Cardiac septum (tissue), 1 donor: ENCODE measurements at regions not wholly inside any gene's neighbourhood (a gene's known extent, or its start where the extent isn't known, plus 50 kb on each side); places are given as distances from the start of the nearest gene placed in this dataset.

Source experiments
- DNase-seq: peaks from one replicate; pipeline ENCODE4 v3.0.0-alpha.2; 2020; ENCODE audit warnings: low spot score
- intact Hi-C: fragments of 100-400 bp; cut with DNase I; formaldehyde crosslinking; loops from one replicate; pipeline ENCODE4 v1.14.0; 2022
- donor health status: DM: no; HTN: no; CAD: no.

DNA sequence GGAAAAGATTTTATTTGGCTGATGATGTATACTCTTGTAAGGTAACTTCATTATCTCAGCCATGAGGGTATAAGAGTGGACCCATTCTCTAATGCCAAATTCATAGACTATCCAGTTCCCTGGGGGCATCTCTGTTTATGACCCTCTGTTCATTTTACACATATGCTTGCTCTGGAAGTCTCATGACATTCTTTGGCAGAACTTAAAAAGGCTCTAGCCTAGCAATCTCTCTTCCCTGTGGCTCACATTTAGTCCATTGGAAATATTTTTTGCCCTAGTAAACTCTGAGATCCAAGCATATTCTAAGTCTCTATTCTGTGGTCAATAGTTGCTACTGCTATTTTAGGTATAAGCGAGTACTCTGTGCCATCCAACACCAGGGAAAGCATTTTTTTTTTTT is 1201.8 kb upstream of the ZEB2 start:
- intact Hi-C loops = no loop called here
- no peak for DNase-seq

- no peak for DNase-seq
- intact Hi-C loops = no loop called here
Observed at GRCh38 chr2:145715601-145716000, 1195.7 kb upstream of the ZEB2 start.

GRCh38 chr2:145710303-145710702 is 1190.4 kb upstream of the ZEB2 start:
- intact Hi-C loops = no loop called here
- DNase-seq = no peak

DNA sequence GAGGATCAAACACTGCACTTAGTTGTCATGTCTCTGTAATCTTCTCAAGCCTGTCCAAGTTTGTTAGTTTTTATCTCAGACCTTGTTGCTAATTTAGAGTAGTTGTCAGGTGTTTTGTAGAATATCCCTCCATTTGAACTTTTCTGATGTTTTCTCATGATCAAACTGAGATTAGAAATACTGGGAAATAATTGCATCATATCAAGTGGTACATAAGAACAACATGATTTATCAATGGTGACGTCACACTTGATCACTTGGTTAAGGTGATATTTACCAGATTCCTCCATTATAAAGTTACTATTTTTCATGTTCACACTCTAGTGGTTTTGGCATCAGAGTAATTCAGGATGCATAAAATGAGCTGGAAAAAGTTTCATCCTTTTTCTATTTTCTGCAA is 1182.4 kb upstream of the ZEB2 start:
- DNase-seq = no peak
- intact Hi-C loops = no loop called here

DNA sequence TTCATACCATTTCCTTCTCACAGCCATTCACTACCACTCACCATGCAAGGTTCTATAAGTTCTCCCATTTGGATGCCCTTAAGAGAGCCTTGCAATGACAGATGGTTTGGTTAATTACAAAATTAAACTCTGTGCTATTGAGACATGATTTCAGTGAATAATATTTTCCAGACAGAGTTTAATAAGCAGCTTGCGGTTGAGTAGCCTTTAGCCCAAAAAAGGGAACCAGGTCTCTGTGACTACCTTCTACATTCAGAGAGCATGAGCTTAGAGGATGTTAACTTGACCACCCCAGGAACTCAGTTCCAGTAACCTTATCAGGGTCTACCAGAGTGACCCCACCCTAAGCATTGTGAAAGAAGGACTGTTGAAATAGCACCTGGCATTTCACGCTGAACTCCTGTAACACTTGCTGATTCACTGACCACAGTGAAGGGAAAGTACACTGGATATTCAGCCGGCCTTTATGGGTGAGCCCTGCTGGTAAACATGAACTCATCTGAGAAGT is 1173.1 kb upstream of the ZEB2 start:
- intact Hi-C loops = no loop called here
- DNase-seq = no peak

DNA sequence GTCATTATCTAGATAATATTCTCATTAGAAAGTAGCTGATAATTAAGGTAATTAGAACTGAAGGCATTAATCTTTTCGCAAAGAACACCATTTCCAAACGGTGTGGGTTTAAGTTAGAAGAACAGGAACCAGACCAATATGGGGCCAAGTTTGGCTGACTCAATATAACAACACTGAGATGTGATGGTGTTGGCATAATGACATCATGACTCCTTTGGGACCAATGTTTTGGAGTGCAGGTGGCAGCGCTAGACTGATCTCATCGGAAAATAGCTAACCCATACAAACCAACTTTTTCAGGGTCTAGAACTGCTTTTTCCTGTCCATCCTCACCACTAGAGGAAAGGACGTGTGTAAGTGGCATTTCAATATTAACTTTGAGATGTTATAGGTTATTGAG is 1171.7 kb upstream of the ZEB2 start:
- DNase-seq = no peak
- intact Hi-C loops = no loop called here

GRCh38 chr2:145690183-145690778 is 1170.4 kb upstream of the ZEB2 start:
- no peak for DNase-seq
- intact Hi-C loops = no loop called here

DNA sequence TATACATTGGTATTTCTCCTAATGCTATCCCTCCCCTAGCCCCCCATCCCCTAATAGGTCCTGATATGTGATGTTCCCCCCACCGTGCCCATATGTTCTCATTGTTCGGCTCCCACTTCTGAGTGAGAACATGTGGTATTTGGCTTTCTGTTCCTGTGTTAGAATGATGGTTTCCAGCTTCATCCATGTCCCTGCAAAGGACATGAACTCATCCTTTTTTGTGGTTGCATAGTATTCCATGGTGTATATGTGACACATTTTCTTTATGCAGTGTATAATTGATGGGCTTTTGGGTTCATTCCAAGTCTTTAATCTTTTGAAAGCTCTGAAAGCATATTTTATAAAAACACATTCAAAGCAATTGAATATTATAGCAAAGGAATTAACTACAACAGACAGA is 1169.4 kb upstream of the ZEB2 start:
- intact Hi-C loops = no loop called here

GRCh38 chr2:145688156-145688555 is 1168.2 kb upstream of the ZEB2 start:
- no peak for DNase-seq
- intact Hi-C loops = no loop called here

More for the DNA sequence above, 1169.4 kb upstream of the ZEB2 start:
- DNase-seq = no peak

- no peak for DNase-seq
- intact Hi-C loops = no loop called here
Observed at GRCh38 chr2:145687442-145688134, 1167.7 kb upstream of the ZEB2 start.

GRCh38 chr2:145685383-145686050 is 1165.6 kb upstream of the ZEB2 start:
- intact Hi-C loops = no loop called here
- DNase-seq = no peak

DNA sequence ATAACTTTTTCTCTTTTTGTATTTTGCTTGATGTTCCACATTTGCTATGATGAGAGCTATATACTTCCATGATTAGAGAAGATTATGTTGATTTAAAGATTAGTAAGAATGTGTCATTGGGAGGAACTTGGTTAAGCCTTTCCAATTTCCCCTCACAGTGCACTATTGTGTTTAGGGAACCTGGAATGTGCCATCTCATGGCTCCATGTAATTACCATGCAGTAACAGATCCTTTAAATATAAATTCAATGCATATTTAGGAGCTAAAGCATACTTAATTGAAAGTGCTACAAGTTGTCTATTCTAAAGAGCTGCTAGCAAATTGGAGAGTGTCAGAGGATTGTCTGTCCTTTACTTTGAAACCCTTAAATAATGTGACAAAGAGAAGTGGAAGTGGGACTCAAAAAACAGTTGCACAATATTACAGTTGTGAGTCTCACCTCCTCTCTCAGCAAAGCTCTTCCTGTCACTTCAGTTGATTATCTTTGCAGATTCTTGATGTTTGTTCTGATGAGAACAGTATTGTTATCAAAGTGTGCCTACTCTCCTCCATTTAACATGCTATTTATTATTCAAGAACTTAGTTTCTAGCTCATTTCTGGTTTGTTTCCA is 1162.7 kb upstream of the ZEB2 start:
- intact Hi-C loops = no loop called here
- no peak for DNase-seq

DNA sequence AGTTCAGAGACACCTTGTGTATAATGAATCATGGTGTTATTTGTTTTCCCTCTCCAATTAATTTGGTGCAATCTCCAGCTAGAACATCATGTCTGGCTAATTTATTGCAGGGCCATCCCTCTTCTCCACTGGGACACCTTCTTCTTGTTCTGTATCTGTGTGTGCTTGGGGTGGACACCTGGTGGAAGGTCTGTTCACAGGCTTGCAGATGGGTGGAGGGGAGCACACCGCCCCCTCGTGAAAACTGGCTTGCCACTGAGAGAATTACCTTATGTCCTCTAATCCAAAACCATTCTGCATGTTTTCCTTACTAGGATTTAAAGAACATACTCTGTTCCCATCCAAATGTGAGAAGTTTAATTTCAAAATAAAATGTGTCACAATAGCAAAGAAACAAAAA is 1160.4 kb upstream of the ZEB2 start:
- intact Hi-C loops = no loop called here
- DNase-seq = no peak

DNA sequence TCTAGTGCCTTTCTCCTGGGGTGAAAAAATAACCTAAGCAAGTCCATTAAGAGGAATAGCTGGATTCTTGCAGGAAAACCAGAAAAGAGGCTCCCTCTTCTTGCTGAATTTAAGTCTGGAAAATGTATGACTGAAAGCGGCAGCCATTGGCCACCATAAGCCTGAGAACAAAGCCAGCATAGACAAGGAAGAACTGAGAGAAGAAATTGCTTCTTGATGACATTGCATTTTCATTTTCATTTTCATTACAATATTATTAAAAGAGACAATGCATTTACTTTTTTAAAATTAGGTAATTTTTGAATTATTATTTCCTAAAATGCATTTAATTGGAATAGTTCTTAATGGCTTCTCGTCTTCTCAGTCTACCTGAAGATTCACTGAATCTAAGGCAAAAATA is 1157.5 kb upstream of the ZEB2 start:
- intact Hi-C loops = no loop called here
- DNase-seq = no peak

DNA sequence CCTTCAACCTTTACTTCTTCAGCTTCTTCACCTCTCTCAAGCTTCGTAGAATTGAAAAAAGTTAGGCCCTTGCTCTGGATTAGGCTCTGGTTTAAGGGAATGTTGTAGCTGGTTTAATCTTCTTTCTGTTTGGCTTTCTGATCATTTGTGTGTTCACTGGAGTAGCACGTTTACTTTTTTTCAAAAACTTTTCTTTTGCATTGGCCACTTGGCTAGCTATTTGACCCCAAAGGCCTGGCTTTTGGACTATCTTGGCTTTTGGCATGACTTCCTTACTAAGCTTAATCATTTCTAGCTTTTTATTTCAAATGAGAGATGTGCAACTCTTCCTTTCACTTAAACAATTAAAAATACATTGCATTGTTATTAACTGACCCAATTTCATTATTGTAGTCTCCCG is 1154.8 kb upstream of the ZEB2 start:
- no peak for DNase-seq
- intact Hi-C loops = no loop called here

GRCh38 chr2:145669301-145669700 is 1149.4 kb upstream of the ZEB2 start:
- DNase-seq = no peak
- intact Hi-C loops = no loop called here

- intact Hi-C loops = no loop called here
- no peak for DNase-seq
Observed at GRCh38 chr2:145666552-145666951, 1146.6 kb upstream of the ZEB2 start.

DNA sequence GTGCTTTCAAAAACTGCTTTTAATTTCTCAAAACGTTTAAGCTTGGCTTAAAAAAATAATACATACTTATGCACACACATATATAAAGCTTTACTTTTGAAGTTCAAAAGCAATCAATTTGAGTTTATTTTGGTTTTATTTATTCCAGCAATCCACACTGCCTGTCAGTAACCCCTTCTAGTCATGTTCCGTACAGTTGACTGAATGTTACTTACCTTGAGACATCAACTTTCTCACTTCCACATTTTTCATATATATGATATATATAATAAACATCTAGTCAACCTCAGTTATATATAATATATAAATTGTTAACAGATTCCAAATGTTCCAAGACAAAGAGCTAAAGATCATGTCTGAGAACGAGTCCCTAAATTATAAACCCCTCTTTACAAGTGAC is 1137.3 kb upstream of the ZEB2 start:
- intact Hi-C loops = no loop called here
- DNase-seq = no peak

DNA sequence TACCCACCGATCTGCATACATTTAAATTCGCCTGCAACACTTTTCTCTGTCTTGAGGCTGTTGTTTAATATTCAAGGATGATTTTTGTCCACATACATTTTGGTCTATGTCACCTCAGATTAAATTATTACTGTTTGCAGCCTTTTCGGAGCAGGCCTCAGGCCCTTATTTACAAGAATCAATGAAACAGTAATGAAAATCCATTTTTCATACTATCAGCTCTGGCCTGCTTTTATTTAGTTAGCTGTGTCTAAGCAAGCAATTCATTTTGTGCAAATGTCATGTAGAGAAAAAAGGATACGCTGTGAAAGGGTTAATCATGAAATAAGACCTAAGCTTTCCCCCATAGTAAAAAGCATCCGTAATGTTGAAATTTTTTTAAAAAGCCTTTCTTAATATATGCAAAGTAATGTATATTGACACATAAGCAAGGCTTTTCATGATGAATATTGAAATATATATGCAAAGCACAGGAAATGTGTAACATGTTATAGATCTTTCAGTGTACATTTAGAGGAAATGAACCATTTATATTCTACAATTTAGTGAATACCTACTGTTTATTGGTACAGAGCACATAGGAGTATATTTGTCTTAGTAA is 1135.3 kb upstream of the ZEB2 start:
- no peak for DNase-seq
- intact Hi-C loops = no loop called here

DNA sequence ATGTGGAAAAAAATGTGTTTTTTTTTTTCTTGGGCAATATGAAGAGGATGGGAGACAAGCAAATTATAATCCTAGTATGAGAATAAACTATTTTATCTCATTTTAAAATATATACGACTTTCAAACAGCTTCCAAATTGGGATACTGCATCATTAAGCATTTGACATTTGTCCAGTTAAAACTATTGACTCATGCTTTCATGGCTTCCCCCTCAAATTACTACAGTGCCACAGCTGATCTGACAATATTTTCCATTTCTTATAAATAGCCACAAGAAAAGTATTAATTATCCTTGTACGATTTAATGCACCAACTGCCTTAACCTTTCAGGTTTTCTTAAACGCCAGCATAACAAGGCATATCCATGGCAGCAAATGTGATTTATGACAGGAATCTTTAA is 1134.8 kb upstream of the ZEB2 start:
- intact Hi-C loops = no loop called here
- no peak for DNase-seq
